ENCODE measurements at regions not wholly inside any gene's neighbourhood (a gene's known extent, or its start where the extent isn't known, plus 50 kb on each side); places are given as distances from the start of the nearest gene placed in this dataset.
A peak's percentile ranks its signal among the peaks of the same experiment; 100 is the strongest.

DNA sequence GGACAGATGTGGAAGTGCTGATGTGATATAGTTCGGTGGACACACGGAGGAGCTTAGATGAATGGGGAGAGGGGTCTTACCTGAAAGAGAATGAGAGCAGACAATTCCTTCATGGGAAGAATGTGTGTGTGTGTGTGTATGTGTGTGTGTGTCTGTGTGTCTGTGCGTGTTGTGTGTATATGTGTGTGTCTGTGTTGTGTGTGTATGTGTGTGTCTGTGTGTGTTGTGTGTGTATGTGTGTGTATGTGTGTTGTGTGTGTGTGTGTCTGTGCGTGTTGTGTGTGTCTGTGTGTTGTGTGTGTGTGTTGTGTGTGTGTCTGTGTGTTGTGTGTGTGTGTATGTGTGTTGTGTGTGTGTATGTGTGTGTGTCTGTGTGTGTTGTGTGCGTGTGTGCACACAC lies 104.2 kb downstream of the FAM204A start:
- Mint-ChIP-seq H3K4me3 (no peak overlapping the region), H3K9me3 (peaks cover 5% of the 10 kb centered on the region), H3K27ac (peak overlapping the region in 1 of 3 experiments; percentile 7), H3K36me3 (ENCODE audit: low read depth) (no peaks in the 10 kb centered on the region), H3K4me1 (peaks cover 36% of the 10 kb centered on the region), H3K27me3 (ENCODE audit: low read depth) (peaks cover 46% of the 10 kb centered on the region)
- TF ChIP-seq, protein P1, sequence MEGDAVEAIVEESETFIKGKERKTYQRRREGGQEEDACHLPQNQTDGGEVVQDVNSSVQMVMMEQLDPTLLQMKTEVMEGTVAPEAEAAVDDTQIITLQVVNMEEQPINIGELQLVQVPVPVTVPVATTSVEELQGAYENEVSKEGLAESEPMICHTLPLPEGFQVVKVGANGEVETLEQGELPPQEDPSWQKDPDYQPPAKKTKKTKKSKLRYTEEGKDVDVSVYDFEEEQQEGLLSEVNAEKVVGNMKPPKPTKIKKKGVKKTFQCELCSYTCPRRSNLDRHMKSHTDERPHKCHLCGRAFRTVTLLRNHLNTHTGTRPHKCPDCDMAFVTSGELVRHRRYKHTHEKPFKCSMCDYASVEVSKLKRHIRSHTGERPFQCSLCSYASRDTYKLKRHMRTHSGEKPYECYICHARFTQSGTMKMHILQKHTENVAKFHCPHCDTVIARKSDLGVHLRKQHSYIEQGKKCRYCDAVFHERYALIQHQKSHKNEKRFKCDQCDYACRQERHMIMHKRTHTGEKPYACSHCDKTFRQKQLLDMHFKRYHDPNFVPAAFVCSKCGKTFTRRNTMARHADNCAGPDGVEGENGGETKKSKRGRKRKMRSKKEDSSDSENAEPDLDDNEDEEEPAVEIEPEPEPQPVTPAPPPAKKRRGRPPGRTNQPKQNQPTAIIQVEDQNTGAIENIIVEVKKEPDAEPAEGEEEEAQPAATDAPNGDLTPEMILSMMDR (IDR thresholded peaks at IDR 0.05; ENCODE audit: unreplicated experiment in 3 of 3), result no peak

- Mint-ChIP-seq H3K36me3 (ENCODE audit: low read depth) (no peaks in the 10 kb centered on the region), H3K27ac (peak overlapping the region in 2 of 3 experiments; percentile 51 to 57), H3K9me3 (peaks cover 5% of the 10 kb centered on the region), H3K27me3 (ENCODE audit: low read depth) (peaks cover 27% of the 10 kb centered on the region), H3K4me1 (peaks cover 33% of the 10 kb centered on the region), H3K4me3 (no peak overlapping the region)
- TF ChIP-seq, protein P1 (IDR thresholded peaks at IDR 0.05; ENCODE audit: unreplicated experiment in 3 of 3), result no peak
These were observed 107.4 kb downstream of the FAM204A start for GRCh38 chr10:118234683-118235082.

DNA sequence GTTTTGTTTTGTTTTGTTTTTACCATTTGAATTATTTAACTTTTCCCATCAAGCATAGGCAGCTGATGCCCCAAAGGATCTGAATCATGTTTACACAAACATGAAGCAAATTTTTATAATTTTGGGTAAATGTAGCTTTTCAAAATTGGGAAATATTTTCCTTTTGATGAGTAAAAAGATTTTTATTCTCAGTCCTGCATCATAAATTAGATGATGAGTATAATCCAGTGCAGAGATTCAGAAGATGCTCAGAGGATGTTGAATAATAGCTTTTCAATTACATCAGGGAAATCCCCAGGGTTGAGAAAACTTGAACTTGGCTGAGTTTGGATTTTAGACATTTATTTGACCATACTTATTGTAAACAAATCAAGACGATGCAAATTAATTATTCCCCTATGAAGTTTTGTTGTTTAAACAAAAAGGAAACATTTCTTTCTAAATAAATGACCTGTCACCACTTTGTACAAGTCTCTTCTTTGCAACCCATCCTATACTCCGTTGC lies 121.7 kb downstream of the FAM204A start:
- H3K4me1 Mint-ChIP-seq, result peaks cover 22% of the 10 kb centered on the region
- peaks cover 11% of the 10 kb centered on the region for H3K36me3 Mint-ChIP-seq (ENCODE audit: low read depth)
- H3K27ac Mint-ChIP-seq, result no peak overlapping the region
- TF ChIP-seq, protein P1 (IDR thresholded peaks at IDR 0.05; ENCODE audit: unreplicated experiment in 3 of 3), result no peak
- H3K4me3 Mint-ChIP-seq, result no peak overlapping the region
- no peaks in the 10 kb centered on the region for H3K27me3 Mint-ChIP-seq (ENCODE audit: low read depth)
- peaks cover 18% of the 10 kb centered on the region for H3K9me3 Mint-ChIP-seq

DNA sequence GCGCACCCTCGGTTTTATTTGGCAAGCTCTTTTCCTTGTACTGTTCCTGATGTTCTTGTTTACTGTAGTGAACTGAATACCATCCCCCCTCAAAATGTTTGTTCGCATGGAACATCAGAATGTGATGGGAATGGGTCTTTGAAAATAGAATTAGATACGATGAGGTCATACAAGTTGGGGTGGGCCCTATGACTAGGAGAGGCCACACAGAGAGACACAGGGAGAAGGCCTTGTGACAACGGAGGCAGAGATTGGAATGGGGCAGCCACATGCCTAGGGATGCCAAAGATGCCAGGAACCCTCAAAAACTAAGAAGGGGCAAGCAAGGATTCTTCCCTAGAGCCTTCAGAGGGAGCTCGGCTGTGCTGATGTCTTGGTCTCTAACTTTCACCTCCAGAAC lies 123.6 kb downstream of the FAM204A start:
- Mint-ChIP-seq H3K27me3 (ENCODE audit: low read depth) (no peaks in the 10 kb centered on the region), H3K4me3 (no peak overlapping the region), H3K36me3 (ENCODE audit: low read depth) (no peaks in the 10 kb centered on the region), H3K9me3 (no peaks in the 10 kb centered on the region), H3K27ac (no peak overlapping the region), H3K4me1 (peaks cover 37% of the 10 kb centered on the region)
- TF ChIP-seq, protein P1 (IDR thresholded peaks at IDR 0.05; ENCODE audit: unreplicated experiment in 3 of 3), result no peak

DNA sequence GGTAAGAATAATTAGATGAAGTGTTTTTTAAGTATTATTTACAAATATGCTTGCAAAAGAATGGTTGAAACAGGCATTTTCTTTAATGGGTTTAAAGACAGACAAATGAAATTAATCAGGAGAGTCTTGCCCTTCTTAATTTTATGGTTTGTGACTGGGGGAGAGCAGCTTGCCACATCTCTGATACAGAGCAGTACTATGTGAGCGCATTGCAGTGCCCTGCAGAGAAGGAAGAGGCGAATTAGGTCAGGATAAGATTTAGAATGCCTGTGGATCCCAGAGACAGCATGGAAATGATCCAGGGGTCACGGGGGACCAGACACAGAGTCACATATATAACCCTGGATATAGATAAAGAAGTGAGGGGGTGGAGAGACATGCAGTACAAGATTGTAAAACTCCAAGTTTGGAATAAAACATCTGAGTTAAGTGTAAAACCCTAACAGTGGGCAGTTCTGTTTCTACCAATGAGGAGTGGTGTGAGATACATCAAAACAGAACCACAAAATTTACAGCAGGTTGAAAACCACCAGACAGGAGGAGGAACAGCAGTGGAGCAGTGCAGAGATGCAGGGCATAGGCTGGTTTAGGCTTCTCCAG lies 125.5 kb downstream of the FAM204A start:
- no peaks in the 10 kb centered on the region for H3K27me3 Mint-ChIP-seq (ENCODE audit: low read depth)
- peaks cover 41% of the 10 kb centered on the region for H3K4me1 Mint-ChIP-seq
- H3K9me3 Mint-ChIP-seq, result no peaks in the 10 kb centered on the region
- peak overlapping the region; percentile 70 to 89 (median 76) for H3K27ac Mint-ChIP-seq
- TF ChIP-seq, protein P1 (IDR thresholded peaks at IDR 0.05; ENCODE audit: unreplicated experiment in 3 of 3), result no peak
- no peaks in the 10 kb centered on the region for H3K36me3 Mint-ChIP-seq (ENCODE audit: low read depth)
- peak overlapping the region; percentile 2 to 5 (median 4) for H3K4me3 Mint-ChIP-seq

DNA sequence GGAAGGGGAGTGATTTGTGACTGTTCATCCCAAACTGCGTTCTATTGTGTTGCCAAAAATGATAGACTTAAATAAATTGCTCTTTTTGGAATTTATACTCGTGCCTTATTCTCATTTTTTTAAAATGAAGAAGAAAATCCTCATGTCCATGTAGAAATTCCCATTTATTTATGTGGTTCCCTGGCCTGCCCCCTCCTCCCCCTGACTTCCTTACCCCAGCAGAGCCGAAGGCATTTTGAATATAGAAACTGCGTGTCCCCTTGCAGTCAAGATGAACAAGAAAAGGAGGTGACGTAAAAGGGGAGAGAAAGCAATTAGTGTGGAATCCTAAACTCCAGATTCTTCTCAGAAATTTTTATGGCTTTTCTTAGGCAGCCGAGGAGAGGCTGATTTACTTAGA lies 126.1 kb downstream of the FAM204A start:
- H3K27ac Mint-ChIP-seq, result peak overlapping the region; percentile 70 to 89 (median 76)
- no peaks in the 10 kb centered on the region for H3K36me3 Mint-ChIP-seq (ENCODE audit: low read depth)
- H3K4me1 Mint-ChIP-seq, result peaks cover 41% of the 10 kb centered on the region
- H3K9me3 Mint-ChIP-seq, result no peaks in the 10 kb centered on the region
- H3K27me3 Mint-ChIP-seq (ENCODE audit: low read depth), result no peaks in the 10 kb centered on the region
- peak overlapping the region; percentile 10 to 69 (median 58) for H3K4me3 Mint-ChIP-seq
- TF ChIP-seq, protein P1 (IDR thresholded peaks at IDR 0.05; ENCODE audit: unreplicated experiment in 3 of 3), result no peak

Measured in nephron (organoid).